NCI-H2227 (cell line): ENCODE measurements at regions not wholly inside any gene's neighbourhood (a gene's known extent, or its start where the extent isn't known, plus 50 kb on each side); places are given as distances from the start of the nearest gene placed in this dataset.
"Not testable (repeated sequence)": the region's sequence is repeated elsewhere in the genome, so short reads cannot be mapped to it uniquely, and the experiment has no call there.

Source experiments
- DNase-seq: peaks from one replicate; lab custom pipeline; 2025; ENCODE audit not compliant: unreplicated experiment; lab: John Stamatoyannopoulos, UW

DNA sequence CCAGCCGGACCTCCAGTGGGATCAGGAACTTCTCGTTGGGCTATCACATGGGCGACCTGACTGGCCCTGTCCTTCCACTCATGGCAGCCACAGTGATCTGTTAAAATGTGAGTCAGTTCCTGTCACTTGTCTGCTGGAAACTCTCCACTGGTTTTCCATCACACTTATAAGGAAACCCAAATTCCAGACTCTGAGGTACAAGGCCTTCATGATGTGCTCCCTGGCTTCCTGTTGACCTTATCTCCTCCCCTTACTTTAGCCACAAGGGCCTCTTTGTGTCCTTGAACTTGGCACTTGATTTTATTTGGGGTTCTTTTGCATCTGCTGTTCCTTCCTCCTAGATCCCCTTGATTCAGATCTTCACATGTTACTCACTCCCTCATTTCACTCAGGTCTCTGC is 96.8 kb downstream of the TENT5C start:
- no peak for DNase-seq

DNA sequence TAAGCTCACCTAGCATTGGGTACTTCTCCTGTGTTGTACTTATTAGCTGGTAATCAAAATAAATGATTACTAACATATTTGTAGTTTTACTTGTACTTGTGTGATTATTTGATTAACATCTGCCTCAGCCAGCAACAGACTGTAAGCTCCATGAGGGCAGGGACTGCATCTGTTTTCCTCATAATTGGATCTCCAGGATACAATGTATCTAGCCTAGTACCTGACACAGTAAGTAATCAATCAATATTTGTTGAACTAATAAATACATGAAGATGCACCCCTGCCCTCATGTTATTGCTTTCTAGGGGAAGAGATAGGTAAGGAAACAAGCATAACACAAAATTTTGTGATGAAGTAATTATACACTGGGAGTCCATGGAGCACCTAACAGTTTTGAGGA is 101.5 kb downstream of the TENT5C start:
- DNase-seq = no peak

GRCh38 chr1:117708323-117709248 is 102.7 kb downstream of the TENT5C start:
- no peak for DNase-seq

DNA sequence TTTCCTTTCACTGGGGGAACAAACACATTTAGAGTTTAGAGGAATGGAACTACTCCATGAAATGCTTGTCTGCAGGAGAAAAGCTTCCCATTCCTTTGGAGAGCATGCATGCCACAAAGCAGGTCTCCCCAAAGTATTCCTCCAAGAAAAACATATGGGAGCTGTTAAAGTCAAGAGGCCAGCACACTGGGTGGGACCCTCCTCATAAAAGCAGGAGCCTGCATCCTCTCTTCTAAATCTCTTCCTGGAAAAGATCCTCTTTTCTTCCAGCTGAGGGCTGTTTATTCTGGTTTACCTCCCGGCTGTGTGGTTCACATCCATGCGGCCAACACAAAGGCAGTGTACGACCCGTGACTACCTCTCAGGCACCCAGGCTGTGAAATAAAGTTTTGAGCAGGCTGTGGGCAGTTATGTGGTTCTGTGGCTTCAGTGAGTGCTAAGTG is 103.4 kb downstream of the TENT5C start:
- no peak for DNase-seq

GRCh38 chr1:117710710-117711109 is 104.9 kb downstream of the TENT5C start:
- DNase-seq = no peak

GRCh38 chr1:117712621-117713020 is 106.8 kb downstream of the TENT5C start:
- no peak for DNase-seq

GRCh38 chr1:117714546-117714945 is 108.7 kb downstream of the TENT5C start:
- no peak for DNase-seq

DNA sequence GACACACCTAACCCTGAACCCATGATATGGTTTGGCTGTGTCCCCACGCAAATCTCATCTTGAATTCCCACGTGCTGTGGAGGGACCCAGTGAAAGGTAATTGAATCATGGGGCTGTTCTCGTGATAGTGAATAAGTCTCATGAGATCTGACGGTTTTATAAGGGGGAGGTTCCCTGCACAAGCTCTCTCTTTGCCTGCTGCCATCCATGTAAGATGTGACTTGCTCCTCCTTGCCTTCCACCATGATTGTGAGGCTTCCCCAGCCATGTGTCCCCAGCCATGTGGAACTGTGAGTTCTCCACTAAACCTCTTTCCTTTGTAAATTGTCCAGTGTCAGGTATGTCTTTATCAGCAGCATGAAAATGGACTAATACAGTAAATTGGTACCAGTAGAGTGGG is 110.2 kb downstream of the TENT5C start:
- not testable (repeated sequence) for DNase-seq

GRCh38 chr1:117717980-117718379 is 112.1 kb downstream of the TENT5C start:
- DNase-seq = not testable (repeated sequence)

DNA sequence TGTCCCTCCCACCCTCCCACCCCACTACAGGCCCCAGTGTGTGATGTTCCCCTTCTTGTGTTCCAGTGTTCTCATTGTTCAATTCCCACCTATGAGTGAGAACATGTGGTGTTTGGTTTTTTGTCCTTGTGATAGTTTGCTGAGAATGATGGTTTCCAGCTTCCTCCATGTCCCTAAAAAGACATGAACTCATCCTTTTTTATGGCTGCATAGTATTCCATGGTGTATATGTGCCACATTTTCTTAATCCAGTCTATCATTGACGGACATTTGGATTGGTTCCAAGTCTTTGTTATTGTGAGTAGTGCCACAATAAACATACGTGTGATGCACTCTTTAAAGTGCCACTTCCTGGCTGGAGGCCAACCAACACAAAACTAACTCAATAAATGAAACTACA is 112.7 kb downstream of the TENT5C start:
- not testable (repeated sequence) for DNase-seq

DNA sequence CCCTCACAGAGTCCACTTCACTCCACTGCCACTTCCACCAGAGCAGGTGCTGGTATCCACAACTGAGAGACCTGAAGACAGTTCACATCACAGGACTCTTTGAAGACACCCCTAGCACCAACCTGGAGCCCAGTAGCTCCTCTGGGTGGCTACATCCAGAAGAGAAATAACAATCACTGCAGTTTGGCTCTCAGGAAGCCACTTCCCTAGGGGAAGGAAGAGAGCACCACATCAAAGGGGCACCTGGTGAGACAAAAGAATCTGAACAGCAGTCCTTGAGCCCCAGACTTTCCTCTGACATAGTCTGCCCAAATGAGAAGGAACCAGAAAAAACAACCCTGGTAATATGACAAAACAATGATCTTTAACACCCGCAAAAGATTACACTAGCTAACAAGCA is 113.2 kb downstream of the TENT5C start:
- DNase-seq = no peak

DNA sequence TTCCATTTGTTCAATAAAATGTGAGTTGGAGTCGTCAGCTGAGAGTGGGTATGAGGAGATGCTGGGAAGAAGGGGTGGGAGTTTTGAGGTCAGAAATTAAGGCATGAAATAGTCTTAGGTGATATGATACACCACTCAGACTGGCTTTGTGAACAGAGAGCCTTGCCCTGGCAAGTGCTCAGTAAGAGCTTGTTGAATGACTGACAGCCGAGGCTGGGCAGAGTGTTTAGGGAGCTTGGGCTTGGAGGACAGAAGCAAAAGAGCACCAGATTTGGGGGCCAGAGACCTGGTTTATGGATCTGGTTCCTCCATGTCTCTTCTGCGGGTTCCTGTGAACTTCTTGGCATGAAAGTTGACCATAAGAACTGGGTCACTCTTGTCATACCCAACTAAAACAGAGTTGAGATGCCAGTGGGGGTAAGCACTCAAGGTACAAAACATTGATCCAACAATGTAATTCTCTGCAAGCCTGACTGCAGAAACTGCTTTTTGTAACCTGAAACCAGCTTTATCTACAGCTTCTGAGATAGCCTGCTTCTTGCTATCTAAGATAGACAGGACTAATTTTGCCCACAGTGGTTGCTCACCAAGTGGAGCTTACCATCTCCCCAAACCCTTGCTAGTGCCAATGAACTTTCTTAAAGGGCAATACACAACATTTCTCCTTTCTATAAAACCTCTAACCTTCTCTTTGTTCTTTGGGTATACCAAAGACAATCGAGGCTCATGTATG is 126.4 kb downstream of the TENT5C start:
- no peak for DNase-seq

- no peak for DNase-seq
These were observed 127.1 kb downstream of the TENT5C start for GRCh38 chr1:117732956-117733355.

GRCh38 chr1:117734403-117734802 is 128.6 kb downstream of the TENT5C start:
- DNase-seq = no peak

DNA sequence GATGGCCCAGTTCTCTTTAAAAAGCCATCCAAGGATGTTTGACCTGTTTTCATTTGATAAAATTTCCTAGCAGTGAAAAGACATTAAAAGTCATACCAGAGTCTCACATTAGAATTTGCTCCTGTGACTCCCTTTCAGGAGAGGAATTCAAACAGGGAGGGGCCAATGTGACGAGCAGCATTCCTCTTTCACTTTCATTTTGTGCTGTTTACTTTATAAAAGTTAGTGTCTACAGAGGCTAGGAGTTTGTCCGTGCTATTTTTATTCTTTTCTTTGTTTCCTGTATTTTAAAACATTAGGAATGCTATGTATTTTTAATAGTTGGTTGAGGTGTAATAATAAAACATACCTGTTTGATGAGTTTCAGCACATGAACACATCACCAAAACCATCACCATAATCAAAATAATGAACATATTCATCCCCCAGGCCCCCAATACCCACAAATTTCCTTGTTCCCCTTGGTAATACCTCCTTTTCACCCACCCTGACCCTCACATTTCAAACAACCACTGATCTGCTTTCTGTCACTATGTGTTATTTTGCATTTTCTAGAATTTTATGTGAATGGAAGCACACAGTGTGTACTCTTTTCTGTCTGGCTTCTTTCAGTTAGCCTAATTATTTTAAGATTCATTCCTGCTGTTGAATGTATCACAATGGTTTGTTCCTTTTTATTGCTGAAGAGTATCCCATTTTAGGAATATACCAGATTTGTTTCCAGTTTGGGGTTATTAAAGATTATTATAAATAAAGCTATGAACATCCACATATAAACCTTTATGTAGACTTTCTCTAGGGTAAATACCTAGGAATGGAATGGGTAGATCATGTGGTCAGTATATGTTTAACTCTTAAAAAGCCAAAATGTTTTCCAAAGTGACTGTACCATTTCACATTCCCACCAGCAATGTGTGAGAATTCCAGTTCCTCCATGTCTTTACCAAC is 129.5 kb downstream of the TENT5C start:
- no peak for DNase-seq

DNA sequence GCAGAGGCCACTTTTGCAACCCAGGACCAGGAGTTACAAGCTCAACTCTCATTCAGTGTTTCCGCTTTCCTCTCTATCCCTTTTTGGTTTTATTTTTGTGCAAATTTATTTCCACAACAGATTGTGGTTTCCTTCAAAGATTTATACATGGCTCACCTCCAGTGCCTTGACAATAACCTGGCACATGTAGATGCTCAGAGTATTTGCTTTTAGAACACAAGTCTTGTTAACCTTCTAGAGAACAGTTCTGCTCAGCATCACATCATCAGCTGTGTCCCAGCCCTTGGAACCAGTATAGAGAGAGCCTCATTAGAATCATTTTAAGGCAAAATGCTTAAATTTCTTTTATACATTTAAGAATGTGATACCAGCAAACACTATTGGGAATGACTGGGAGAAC is 133.7 kb downstream of the TENT5C start:
- DNase-seq = no peak

DNA sequence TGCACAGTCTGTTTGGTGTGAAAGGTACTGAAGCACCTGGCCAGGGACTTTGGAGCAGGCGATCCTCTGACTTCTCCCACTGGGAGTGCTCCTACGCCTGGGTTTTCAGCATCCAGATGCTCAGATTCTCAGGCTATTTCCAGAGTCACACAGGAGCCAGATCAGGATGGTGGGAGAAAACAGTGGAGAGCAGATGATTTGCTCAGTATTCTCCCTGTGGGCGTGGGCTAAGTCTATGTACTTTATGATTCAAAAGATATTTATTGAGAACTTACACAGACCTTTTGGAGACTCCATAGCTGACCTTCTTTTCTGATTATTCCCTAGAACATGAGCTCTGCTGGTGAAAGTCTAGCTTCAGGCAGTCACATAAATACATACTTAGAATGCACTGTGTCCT is 134.6 kb downstream of the TENT5C start:
- no peak for DNase-seq

GRCh38 chr1:117746565-117746964 is 140.7 kb downstream of the TENT5C start:
- DNase-seq = not testable (repeated sequence)

DNA sequence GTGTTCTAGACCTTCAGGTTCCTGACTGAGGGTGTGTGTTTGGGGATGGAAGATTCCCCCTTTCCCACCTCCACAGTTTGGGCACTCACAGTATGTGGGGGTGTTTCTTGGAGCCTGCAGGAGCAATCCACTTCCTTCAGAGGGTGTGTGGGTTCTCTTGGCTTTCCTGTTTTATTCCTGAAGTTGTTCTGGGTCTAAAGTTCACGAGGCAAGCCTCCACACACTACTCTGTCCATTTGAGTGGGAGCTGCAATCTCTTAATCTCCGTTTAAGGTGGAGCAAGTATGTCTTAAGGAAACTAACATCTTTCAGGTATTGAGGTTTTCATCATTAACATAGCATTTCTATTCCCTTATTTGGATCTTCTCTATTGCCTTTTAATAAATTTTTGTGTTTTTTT is 141.8 kb downstream of the TENT5C start:
- no peak for DNase-seq

DNA sequence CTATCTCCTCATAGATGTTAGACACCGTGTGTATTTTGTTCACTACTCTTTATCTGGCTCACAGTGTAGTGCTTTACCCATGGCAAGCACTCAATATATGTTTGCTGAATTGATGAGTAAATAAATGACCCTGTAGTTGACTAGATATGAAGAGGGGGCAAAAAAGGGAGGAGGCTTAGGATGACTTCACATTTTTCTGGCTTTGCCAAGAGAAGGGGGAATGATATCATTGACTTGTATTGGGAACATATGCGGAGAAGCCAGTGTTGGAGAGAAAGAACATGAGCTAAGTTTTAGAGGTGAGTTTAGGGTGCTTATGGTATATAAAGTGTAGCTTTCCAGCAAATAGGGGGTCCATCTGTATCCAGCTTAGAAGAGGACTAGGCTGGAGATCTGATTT is 145.5 kb downstream of the TENT5C start:
- DNase-seq = no peak

DNA sequence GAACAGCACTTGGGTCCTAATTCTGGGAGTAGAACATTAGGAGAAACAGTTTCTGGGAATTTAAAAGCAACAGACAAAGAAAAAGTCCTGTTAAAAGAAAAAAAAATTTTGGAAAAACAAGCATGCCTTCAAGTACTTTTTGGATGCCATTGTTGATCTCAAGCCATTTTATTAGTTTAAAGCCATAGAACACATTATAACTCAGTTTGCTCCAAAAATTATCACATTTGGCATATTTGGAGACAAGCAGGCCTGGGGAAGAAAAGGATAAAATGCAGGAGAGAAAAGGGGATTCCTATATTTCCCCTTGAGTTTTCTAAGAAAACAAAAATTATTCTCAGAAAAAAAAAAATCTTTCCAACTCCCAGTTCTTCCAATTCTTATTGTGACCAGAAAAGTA is 146.8 kb downstream of the TENT5C start:
- DNase-seq = no peak
